ENCODE measurements at regions not wholly inside any gene's neighbourhood (a gene's known extent, or its start where the extent isn't known, plus 50 kb on each side); places are given as distances from the start of the nearest gene placed in this dataset.

- no peak overlapping the region for H2AFZ ChIP-seq (ENCODE audit: low read depth, low read length, poor library complexity, severe bottlenecking)
- ATAC-seq (no peak), DNase-seq (ENCODE audit: low read depth, low spot score) (no peak)
- no peak overlapping the region for H3K9ac ChIP-seq (ENCODE audit: low read length)
- no peak overlapping the region for H3K27ac ChIP-seq (ENCODE audit: low read depth, low read length)
- RAD21 ChIA-PET (ENCODE audit: low non-redundant PET in 1 of 2, low total read pairs in 2 of 2, uncharacterized antibody in 2 of 2, unreplicated experiment in 2 of 2) = no interaction called here
- no peaks in the 10 kb centered on the region for H3K79me2 ChIP-seq (ENCODE audit: insufficient read depth, low read length)
- H3K36me3 ChIP-seq (ENCODE audit: control insufficient read depth in 1 of 2, insufficient read depth in 2 of 2, low read length in 2 of 2) = no peaks in the 10 kb centered on the region
- no peaks in the 10 kb centered on the region for H3K27me3 ChIP-seq (ENCODE audit: insufficient read depth, low read length)
- H3K9me2 ChIP-seq (ENCODE audit: insufficient read depth) = no peaks in the 10 kb centered on the region
- no peaks in the 10 kb centered on the region for H4K20me1 ChIP-seq (ENCODE audit: insufficient read depth)
- H3K9me3 ChIP-seq (ENCODE audit: control insufficient read depth in 1 of 2, insufficient read depth in 1 of 2, low read depth in 1 of 2, low read length in 2 of 2) = peaks cover 4 to 23% of the 10 kb centered on the region in 2 experiments; a peak in 2 of 4 replicates
- H3K4me2 ChIP-seq (ENCODE audit: low read length) = no peak overlapping the region
- CTCF ChIA-PET = no interaction called here
- no TSS peak for BruUV-seq (replicated peaks)
- intact Hi-C loops (cut with micrococcal nuclease) = no loop called here
- no peaks in the 10 kb centered on the region for H3K4me1 ChIP-seq (ENCODE audit: control insufficient read depth in 1 of 2, insufficient read depth in 2 of 2, low read length in 2 of 2)
- POLR2A ChIA-PET = no interaction called here
- no peak overlapping the region for H3K4me3 ChIP-seq (replicated peaks in 1 of 2; ENCODE audit: low read depth in 1 of 2, low read length in 2 of 2)
- TF ChIP-seq CEBPB (IDR thresholded peaks at IDR 0.05; ENCODE audit: low read depth) (no peak), POLR2AphosphoS5 (IDR thresholded peaks at IDR 0.05; ENCODE audit: low read depth, low read length) (no peak), EZH2phosphoT487 (IDR thresholded peaks at IDR 0.05; ENCODE audit: borderline replicate concordance) (no peak), POLR2A (IDR thresholded peaks at IDR 0.05; ENCODE audit: borderline replicate concordance, extremely low read depth, insufficient read depth, insufficient read length) (no peak), ELF1 (IDR thresholded peaks at IDR 0.05; ENCODE audit: borderline replicate concordance, low read depth) (no peak), SP1 (IDR thresholded peaks at IDR 0.05; ENCODE audit: low read depth) (no peak), TCF7L2 (IDR thresholded peaks at IDR 0.05; ENCODE audit: borderline replicate concordance, extremely low read depth, insufficient read depth, insufficient read length) (no peak), YY1 (IDR thresholded peaks at IDR 0.05; ENCODE audit: extremely low read depth, insufficient replicate concordance, low read depth, low read length) (no peak), ATF3 (IDR thresholded peaks at IDR 0.05) (no peak), SIN3A (IDR thresholded peaks at IDR 0.05; ENCODE audit: low read depth) (no peak), JUND (IDR thresholded peaks at IDR 0.05) (no peak), EGR1 (IDR thresholded peaks at IDR 0.05; ENCODE audit: low read depth) (no peak), ZFX (IDR thresholded peaks at IDR 0.05) (no peak), ZNF274 (IDR thresholded peaks at IDR 0.05; ENCODE audit: low read depth, low read length) (no peak), SRF (IDR thresholded peaks at IDR 0.05; ENCODE audit: low read depth) (no peak)
- TF ChIP-seq, protein P1, sequence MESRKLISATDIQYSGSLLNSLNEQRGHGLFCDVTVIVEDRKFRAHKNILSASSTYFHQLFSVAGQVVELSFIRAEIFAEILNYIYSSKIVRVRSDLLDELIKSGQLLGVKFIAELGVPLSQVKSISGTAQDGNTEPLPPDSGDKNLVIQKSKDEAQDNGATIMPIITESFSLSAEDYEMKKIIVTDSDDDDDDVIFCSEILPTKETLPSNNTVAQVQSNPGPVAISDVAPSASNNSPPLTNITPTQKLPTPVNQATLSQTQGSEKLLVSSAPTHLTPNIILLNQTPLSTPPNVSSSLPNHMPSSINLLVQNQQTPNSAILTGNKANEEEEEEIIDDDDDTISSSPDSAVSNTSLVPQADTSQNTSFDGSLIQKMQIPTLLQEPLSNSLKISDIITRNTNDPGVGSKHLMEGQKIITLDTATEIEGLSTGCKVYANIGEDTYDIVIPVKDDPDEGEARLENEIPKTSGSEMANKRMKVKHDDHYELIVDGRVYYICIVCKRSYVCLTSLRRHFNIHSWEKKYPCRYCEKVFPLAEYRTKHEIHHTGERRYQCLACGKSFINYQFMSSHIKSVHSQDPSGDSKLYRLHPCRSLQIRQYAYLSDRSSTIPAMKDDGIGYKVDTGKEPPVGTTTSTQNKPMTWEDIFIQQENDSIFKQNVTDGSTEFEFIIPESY (IDR thresholded peaks at IDR 0.05; ENCODE audit: extremely low read depth, insufficient replicate concordance, low read length) = no peak
- TF ChIP-seq, protein P2, sequence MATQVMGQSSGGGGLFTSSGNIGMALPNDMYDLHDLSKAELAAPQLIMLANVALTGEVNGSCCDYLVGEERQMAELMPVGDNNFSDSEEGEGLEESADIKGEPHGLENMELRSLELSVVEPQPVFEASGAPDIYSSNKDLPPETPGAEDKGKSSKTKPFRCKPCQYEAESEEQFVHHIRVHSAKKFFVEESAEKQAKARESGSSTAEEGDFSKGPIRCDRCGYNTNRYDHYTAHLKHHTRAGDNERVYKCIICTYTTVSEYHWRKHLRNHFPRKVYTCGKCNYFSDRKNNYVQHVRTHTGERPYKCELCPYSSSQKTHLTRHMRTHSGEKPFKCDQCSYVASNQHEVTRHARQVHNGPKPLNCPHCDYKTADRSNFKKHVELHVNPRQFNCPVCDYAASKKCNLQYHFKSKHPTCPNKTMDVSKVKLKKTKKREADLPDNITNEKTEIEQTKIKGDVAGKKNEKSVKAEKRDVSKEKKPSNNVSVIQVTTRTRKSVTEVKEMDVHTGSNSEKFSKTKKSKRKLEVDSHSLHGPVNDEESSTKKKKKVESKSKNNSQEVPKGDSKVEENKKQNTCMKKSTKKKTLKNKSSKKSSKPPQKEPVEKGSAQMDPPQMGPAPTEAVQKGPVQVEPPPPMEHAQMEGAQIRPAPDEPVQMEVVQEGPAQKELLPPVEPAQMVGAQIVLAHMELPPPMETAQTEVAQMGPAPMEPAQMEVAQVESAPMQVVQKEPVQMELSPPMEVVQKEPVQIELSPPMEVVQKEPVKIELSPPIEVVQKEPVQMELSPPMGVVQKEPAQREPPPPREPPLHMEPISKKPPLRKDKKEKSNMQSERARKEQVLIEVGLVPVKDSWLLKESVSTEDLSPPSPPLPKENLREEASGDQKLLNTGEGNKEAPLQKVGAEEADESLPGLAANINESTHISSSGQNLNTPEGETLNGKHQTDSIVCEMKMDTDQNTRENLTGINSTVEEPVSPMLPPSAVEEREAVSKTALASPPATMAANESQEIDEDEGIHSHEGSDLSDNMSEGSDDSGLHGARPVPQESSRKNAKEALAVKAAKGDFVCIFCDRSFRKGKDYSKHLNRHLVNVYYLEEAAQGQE (IDR thresholded peaks at IDR 0.05; ENCODE audit: low read depth) = no peak
- TF ChIP-seq, protein P3, sequence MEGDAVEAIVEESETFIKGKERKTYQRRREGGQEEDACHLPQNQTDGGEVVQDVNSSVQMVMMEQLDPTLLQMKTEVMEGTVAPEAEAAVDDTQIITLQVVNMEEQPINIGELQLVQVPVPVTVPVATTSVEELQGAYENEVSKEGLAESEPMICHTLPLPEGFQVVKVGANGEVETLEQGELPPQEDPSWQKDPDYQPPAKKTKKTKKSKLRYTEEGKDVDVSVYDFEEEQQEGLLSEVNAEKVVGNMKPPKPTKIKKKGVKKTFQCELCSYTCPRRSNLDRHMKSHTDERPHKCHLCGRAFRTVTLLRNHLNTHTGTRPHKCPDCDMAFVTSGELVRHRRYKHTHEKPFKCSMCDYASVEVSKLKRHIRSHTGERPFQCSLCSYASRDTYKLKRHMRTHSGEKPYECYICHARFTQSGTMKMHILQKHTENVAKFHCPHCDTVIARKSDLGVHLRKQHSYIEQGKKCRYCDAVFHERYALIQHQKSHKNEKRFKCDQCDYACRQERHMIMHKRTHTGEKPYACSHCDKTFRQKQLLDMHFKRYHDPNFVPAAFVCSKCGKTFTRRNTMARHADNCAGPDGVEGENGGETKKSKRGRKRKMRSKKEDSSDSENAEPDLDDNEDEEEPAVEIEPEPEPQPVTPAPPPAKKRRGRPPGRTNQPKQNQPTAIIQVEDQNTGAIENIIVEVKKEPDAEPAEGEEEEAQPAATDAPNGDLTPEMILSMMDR (IDR thresholded peaks at IDR 0.05 in 2 of 3, conservative IDR thresholded peaks at IDR 0.05 in 1 of 3; ENCODE audit: borderline replicate concordance in 1 of 3, insufficient read depth in 1 of 3, low read depth in 2 of 3, low read length in 2 of 3) = no peak
- TF ChIP-seq, protein P4, sequence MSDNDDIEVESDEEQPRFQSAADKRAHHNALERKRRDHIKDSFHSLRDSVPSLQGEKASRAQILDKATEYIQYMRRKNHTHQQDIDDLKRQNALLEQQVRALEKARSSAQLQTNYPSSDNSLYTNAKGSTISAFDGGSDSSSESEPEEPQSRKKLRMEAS (IDR thresholded peaks at IDR 0.05) = no peak
Observed at GRCh38 chr15:87477737-87478686, 778.5 kb downstream of the NTRK3 start.
